Activated CD4-positive, CD25-positive, alpha-beta regulatory T cell treated with anti-CD3 and anti-CD28 coated beads, Interleukin-2, amount 50 U/mL, for 16 hours (primary cell): ENCODE measurements at regions not wholly inside any gene's neighbourhood (a gene's known extent, or its start where the extent isn't known, plus 50 kb on each side); places are given as distances from the start of the nearest gene placed in this dataset.
"Not testable (repeated sequence)": the region's sequence is repeated elsewhere in the genome, so short reads cannot be mapped to it uniquely, and the experiment has no call there.

Experiments
- DNase-seq: peaks from one replicate; pipeline ENCODE4 v3.0.0-alpha.2; 2020; ENCODE audit warnings: low read depth, low spot score

DNA sequence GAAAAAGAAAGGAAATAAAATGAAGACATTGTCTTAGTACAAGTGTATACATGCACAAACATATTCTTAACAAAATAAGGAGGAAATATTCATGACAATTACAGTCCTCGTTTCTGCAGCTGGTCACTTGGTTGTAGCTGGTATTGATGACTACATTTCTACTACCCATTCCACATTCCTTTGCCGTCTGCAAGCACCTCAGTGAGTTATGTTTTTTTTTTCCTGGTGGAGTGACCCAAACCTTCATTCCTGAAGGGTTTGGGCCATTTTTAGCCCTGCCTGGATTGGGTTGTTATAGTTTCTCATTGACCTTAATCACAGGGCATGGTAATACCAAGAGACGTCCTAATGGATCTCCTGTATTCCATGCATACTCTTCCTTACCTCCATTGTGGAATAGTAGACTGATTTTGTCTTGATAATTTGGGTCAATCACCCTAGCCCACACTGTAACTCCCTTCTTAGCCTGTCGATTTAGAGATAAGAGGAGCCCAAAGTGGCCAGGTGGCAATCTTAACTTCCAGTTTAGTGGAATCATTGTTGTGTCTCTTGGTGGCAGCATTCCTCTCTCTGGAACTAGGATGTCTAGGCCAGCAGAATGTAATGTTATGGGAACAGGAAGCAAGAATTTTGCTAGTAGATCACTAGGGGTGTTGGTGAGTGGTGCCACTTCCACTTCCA, 86.4 kb upstream of the LCORL start:
- not testable (repeated sequence) for DNase-seq

DNA sequence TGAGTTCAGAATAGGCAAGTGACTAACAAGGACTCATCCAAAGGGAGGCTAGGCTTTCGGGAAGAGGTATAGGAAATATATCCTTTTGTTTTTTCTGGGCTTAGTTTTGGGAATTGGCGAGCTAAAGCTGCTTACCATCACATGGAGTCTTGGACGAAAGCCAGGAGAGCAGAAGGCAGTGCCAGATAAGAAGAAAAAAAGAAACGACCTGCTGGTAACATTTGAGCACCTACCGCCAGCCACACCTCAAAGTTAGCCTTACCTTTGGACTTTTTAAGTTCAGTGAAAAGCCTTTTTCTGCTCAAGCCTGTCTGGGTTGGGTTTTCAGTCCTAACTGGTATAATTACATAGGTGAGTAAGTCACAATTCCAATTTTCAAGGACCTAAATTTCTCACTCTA, 85.1 kb upstream of the LCORL start:
- DNase-seq, result no peak

DNA sequence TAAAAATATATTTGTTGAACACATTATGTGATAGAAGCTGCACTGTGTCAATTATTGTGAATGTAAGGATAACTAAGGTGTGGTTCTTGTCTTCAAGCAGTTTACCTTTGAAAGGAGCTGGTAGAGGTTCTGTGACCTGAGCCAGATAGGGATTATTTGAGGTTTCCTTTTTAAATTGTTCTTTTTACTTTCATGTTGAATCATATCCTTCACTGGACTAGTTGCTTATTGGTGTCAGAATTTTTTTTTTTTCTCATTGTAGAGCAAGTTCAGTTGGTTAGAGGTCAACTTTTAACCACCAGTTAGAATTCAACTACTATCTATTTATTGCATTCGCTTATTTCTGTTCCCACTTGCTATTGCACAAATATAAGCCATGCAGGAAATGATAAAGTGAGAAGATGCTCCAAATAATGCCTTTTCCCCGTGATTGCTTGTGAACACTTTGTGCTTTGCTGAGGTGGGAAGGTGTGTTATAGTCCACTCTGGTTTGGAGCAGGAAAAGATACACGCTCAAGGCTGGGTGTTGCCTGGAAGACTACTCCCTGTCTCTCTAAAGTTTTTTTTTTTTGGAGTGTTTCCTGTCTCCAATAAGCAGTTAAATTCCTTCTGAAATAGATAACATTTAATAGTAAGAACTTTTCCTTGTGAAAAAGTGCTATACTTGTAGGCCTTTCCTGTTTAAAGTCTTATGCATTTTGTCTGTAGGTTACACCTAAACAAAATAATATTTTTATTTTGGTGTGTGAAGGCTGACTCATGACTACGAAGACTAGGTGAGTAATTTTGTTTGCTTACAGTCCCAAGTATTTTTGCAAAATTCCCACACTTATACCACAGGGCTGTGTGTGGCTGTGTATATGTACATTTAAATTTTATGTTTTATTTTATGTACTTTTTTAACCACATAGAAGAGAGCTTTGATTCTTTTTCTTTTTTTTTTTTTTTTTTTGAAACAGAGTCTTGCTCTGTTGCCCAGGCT, 83.8 kb upstream of the LCORL start:
- DNase-seq, result no peak

DNA sequence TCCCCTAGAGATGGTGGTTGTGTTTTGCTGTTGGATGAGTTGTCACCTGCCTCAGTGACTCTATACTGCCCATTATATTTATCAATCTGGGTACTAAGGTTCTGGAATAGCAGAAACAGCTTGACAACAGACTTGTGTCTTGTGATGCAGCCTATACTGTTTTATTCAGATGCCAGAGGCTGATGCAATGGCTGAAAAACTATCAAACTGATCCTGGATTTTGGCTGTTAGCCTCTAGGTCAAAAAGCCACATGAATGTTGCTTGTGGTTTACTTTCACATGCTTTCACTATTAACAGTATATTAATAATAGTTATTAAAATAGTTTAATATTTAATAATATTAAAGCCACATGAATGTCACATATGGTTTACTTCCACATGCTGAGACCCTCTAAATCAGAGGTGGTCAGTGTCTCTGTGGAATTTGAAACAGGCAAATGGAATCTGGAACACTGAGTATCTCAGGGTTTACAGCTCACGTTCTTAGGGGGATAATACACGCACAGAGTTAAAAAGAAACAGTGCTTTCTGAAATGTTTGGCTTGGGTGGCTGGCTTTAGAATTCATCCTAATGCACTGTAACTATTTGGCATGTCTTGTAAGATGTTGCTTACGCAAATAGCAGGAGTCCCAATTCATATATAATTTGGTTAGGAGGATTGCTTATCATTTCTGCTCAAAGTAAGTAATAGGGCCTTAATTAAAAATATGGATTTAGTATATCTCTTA, 82.5 kb upstream of the LCORL start:
- no peak for DNase-seq

DNA sequence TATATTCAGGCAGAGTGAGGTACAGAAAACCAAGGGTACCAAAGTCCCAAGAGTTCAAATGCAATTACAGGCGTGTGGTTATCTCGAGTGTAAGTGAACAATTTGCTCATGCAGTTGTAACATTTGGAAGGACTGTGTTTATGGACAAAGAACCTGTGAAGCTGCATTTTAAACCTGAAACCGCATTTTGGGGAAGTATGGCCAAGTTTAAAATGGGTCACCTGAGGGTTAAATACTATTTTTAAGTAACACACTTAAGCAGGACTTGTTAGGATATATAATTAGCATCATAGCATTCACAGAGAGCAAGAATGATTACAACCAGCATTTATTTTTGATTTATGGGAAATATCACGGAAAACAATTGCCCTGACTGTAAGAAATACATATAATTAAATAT, 79.1 kb upstream of the LCORL start:
- no peak for DNase-seq

DNA sequence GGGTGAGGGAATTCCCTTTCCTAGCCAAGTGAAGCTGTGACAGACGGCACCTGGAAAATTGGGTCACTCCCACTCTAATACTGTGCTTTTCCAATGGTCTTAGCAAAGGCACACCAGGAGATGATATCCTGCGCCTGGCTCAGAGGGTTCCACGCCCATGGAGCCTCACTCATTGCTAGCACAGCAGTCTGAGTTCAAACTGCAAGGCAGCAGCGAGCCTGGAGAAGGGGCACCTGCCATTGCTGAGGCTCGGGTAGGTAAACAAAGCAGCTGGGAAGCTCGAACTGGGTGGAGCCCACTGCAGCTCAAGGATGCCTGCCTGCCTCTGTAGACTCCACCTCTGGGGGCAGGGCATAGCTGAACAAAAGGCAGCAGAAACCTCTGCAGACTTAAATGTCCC, 68.9 kb upstream of the LCORL start:
- DNase-seq, result not testable (repeated sequence)

DNA sequence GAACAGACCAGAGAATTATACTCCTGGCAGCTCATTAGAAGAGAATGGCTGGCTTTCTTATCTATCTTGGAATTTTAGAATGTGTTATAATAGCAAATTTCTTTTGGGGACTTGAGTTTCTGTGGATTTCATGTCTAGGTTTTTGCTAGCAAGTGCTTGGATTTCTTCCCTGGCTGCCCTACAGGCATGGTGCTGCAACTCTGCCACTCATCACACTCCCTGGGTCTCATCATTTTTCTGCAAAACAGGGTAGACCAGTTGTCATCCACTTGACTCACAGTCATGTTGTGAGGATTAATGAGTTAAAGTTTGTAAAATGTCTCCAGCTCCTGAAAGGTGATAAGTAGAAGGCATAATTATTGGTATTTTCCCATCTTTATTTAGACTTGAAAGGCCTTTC, 60.7 kb upstream of the LCORL start:
- DNase-seq, result no peak

DNA sequence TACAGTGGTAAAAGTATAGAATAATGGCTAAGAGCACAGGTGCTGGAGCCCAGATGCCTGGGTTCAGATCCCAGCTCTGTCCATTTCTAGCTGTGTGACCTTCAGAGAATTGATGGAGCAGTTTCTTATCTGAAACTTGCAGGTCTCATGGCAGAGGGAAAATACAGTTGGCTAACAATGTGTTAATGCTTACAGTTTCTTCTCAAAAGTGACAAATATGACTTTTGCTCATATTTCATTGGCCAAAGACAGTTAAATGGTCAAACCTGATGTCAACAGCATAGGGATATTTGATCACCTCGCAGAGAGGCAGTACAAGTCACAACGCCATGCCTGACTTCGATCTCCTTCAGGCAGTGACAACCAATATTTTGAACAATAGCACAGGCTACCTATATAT, 60.2 kb upstream of the LCORL start:
- DNase-seq, result no peak

DNA sequence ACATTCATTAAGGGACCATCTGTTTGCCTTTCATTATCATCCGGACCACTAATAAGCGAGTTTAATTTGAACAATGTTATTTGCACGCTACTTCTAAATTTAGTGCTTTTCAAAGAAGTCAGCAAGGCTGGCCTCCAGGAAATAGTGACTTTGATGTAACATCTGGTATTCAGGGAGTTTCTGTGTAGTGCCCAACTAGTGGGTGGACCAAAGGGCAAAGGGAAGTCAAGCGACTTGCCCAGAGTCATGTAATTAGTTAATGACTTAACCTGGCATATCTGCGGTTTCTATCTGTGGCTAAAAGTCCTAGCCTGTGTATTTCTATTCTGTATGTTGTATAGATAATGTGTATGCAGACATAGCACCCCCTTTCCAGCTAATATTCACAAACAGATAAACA, 56.3 kb upstream of the LCORL start:
- no peak for DNase-seq

DNA sequence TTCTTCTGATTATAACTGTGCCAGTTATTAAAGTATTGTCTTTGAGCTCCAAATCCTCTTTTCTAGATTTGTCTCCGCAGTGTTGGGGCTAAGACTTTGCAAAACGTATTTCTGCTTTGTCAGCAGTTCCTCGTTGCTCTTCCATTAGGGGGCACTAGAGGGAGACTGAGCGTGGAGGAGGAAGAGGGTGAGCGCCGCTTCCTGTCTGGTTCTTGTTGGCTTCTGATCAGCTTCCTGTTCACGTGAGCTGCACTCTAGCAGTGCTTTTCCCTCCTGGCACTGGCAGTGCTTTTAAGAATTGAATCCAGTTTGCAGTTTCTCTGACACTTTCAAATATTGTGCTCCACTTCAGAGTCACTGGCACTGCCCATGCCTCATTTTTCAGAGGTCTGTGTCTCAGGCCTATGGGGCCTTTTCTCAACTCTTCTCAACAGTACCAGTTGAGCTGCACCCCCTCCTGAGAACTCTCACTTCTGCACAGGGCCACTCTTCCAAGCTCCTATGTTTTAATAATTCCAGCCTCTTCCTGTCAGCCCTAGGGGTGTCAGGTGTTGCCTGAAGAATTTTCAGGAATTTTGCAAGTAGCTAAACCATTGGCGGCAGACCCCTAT, 54.4 kb upstream of the LCORL start:
- DNase-seq, result no peak

DNA sequence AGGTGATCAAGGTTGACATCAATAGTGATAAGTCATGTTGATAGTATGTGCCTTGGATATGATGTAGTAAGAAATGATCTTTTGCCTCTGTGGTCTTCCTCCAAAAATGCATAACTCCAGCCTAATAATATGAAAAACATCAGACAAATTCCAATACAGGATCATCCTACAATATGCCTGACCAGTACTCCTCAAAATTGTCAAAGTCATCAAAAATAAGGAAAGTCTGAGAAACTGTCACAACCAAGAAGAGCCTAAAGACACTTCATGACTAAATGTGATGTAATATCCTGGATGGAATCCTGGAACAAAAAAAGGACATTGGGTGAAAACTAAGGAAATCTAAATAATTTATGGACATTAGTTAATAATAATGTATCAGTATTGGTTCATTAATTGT, 50.3 kb upstream of the LCORL start:
- no peak for DNase-seq
